HG02571 (cell line): ENCODE measurements at regions not wholly inside any gene's neighbourhood (a gene's known extent, or its start where the extent isn't known, plus 50 kb on each side); places are given as distances from the start of the nearest gene placed in this dataset.
"Not testable (repeated sequence)": the region's sequence is repeated elsewhere in the genome, so short reads cannot be mapped to it uniquely, and the experiment has no call there.

Experiments used
- ATAC-seq: cut with Tn5 transposase; IDR thresholded peaks from one replicate; pipeline ENCODE4 v1.9.1; 2021; ENCODE audit warnings: mild to moderate bottlenecking, moderate library complexity; ENCODE audit not compliant: unreplicated experiment

- ATAC-seq, result no peak
These were observed 126.4 kb downstream of the KBTBD2 start for GRCh38 chr7:32765185-32765584.

- ATAC-seq, result no peak
These were observed 128.7 kb downstream of the KBTBD2 start for GRCh38 chr7:32762925-32763293.

- ATAC-seq, result not testable (repeated sequence)
These were observed 129.2 kb downstream of the KBTBD2 start for GRCh38 chr7:32762206-32762924.

GRCh38 chr7:32761451-32762205 lies 129.9 kb downstream of the KBTBD2 start:
- no peak for ATAC-seq

GRCh38 chr7:32760755-32761154 lies 130.8 kb downstream of the KBTBD2 start:
- ATAC-seq, result not testable (repeated sequence)

- not testable (repeated sequence) for ATAC-seq
These were observed 131.7 kb downstream of the KBTBD2 start for GRCh38 chr7:32759859-32760258.

GRCh38 chr7:32753872-32754271 lies 137.7 kb downstream of the KBTBD2 start:
- not testable (repeated sequence) for ATAC-seq

- not testable (repeated sequence) for ATAC-seq
These were observed 143.2 kb downstream of the KBTBD2 start for GRCh38 chr7:32748337-32748736.

GRCh38 chr7:32747443-32748148 lies 144.0 kb downstream of the KBTBD2 start:
- not testable (repeated sequence) for ATAC-seq

- ATAC-seq, result not testable (repeated sequence)
These were observed 149.6 kb downstream of the KBTBD2 start for GRCh38 chr7:32741853-32742476.

- ATAC-seq, result not testable (repeated sequence)
These were observed 151.8 kb downstream of the KBTBD2 start for GRCh38 chr7:32739749-32740148.

- ATAC-seq, result not testable (repeated sequence)
These were observed 153.2 kb downstream of the KBTBD2 start for GRCh38 chr7:32738390-32738789.

- not testable (repeated sequence) for ATAC-seq
These were observed 158.8 kb downstream of the KBTBD2 start for GRCh38 chr7:32732767-32733166.

- not testable (repeated sequence) for ATAC-seq
These were observed 162.3 kb downstream of the KBTBD2 start for GRCh38 chr7:32729335-32729675.

- peak; percentile 69 for ATAC-seq
These were observed 162.9 kb downstream of the KBTBD2 start for GRCh38 chr7:32728412-32729334.

GRCh38 chr7:32727483-32728411 lies 163.8 kb downstream of the KBTBD2 start:
- ATAC-seq, result peak; percentile 53

- not testable (repeated sequence) for ATAC-seq
These were observed 168.7 kb downstream of the KBTBD2 start for GRCh38 chr7:32722837-32723236.

GRCh38 chr7:32694182-32694581 lies 197.4 kb downstream of the KBTBD2 start:
- no peak for ATAC-seq
